GM18507 (cell line): ENCODE measurements at regions not wholly inside any gene's neighbourhood (a gene's known extent, or its start where the extent isn't known, plus 50 kb on each side); places are given as distances from the start of the nearest gene placed in this dataset.

Source experiments
- DNase-seq: peaks from one replicate; pipeline ENCODE4 v3.0.0; 2011; ENCODE audit warnings: low read depth; ENCODE audit not compliant: insufficient read length; ENCODE audit errors: extremely low spot score
- FAIRE-seq: peaks from 2 replicates; lab custom pipeline; 2011; peaks lifted over from hg19 to GRCh38; lab: Jason Lieb, UNC

- DNase-seq (no peak), FAIRE-seq (no peak)
Observed at GRCh38 chr13:73259061-73260017, 200.5 kb downstream of the KLF5 start.

- no peak for FAIRE-seq
- no peak for DNase-seq
Observed at GRCh38 chr13:73258406-73258805, 199.6 kb downstream of the KLF5 start.

GRCh38 chr13:73254827-73255226, 196.0 kb downstream of the KLF5 start:
- FAIRE-seq (no peak), DNase-seq (no peak)

GRCh38 chr13:73251626-73252265, 192.9 kb downstream of the KLF5 start:
- FAIRE-seq (no peak), DNase-seq (no peak)

- FAIRE-seq (no peak), DNase-seq (no peak)
Observed at GRCh38 chr13:73250061-73250460, 191.3 kb downstream of the KLF5 start.

- DNase-seq (no peak), FAIRE-seq (no peak)
Observed at GRCh38 chr13:73248711-73249580, 190.1 kb downstream of the KLF5 start.

GRCh38 chr13:73248154-73248553, 189.3 kb downstream of the KLF5 start:
- no peak for DNase-seq
- FAIRE-seq, result no peak

GRCh38 chr13:73245246-73245645, 186.4 kb downstream of the KLF5 start:
- no peak for FAIRE-seq
- DNase-seq, result no peak

- FAIRE-seq (no peak), DNase-seq (no peak)
Observed at GRCh38 chr13:73244467-73244866, 185.7 kb downstream of the KLF5 start.

- FAIRE-seq (no peak), DNase-seq (no peak)
Observed at GRCh38 chr13:73242515-73243015, 183.8 kb downstream of the KLF5 start.

GRCh38 chr13:73240193-73240592, 181.4 kb downstream of the KLF5 start:
- FAIRE-seq, result no peak

GRCh38 chr13:73235385-73235784, 176.6 kb downstream of the KLF5 start:
- FAIRE-seq (no peak), DNase-seq (no peak)

More at GRCh38 chr13:73240193-73240592, 181.4 kb downstream of the KLF5 start:
- no peak for DNase-seq

GRCh38 chr13:73231471-73231870, 172.7 kb downstream of the KLF5 start:
- DNase-seq (no peak), FAIRE-seq (no peak)

- DNase-seq (no peak), FAIRE-seq (no peak)
Observed at GRCh38 chr13:73230716-73231115, 171.9 kb downstream of the KLF5 start.

- DNase-seq (no peak), FAIRE-seq (no peak)
Observed at GRCh38 chr13:73228546-73228945, 169.7 kb downstream of the KLF5 start.

GRCh38 chr13:73225990-73226389, 167.2 kb downstream of the KLF5 start:
- DNase-seq (no peak), FAIRE-seq (no peak)

- DNase-seq, result no peak
- no peak for FAIRE-seq
Observed at GRCh38 chr13:73224703-73225102, 165.9 kb downstream of the KLF5 start.

- peak; percentile 75 for FAIRE-seq
- no peak for DNase-seq
Observed at GRCh38 chr13:73223372-73223781, 164.6 kb downstream of the KLF5 start.

GRCh38 chr13:73222627-73223305, 164.0 kb downstream of the KLF5 start:
- FAIRE-seq, result no peak
- DNase-seq, result no peak
